ENCODE measurements at regions not wholly inside any gene's neighbourhood (a gene's known extent, or its start where the extent isn't known, plus 50 kb on each side); places are given as distances from the start of the nearest gene placed in this dataset.

DNA sequence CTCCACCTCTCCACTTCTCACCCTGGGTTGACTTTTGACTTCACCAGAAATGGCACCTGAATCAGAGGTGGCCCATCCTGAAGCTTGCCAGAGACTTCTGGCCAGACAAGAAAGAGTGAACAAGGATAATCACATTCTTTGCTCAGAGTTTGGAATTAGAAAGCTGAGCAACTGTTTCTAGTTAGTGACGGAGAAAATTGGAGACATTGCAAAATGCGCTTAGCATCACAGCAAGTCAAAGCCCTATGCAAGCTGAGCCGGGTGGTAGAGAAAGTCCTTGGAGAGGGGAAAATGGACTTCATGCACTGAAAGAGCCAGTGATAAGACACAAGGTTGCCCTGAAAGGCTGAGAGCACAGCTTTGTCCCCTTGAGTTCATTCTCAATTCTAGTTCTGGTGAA lies 161.8 kb downstream of the PAH start:
- H3K4me3 ChIP-seq (ENCODE audit: low read depth, low read length, poor library complexity, severe bottlenecking) = no peak overlapping the region
- H3K4me1 ChIP-seq (ENCODE audit: insufficient read depth, low read length, severe bottlenecking) = no peaks in the 10 kb centered on the region
- H3K9me3 ChIP-seq (ENCODE audit: low read length) = no peaks in the 10 kb centered on the region
- H3K79me2 ChIP-seq (ENCODE audit: insufficient read depth, low read length) = no peaks in the 10 kb centered on the region
- no peak overlapping the region for H3K9ac ChIP-seq (ENCODE audit: low read length)
- no peak for TF ChIP-seq EZH2 (IDR thresholded peaks at IDR 0.05; ENCODE audit: borderline replicate concordance, low read length)
- TF ChIP-seq, protein P1, sequence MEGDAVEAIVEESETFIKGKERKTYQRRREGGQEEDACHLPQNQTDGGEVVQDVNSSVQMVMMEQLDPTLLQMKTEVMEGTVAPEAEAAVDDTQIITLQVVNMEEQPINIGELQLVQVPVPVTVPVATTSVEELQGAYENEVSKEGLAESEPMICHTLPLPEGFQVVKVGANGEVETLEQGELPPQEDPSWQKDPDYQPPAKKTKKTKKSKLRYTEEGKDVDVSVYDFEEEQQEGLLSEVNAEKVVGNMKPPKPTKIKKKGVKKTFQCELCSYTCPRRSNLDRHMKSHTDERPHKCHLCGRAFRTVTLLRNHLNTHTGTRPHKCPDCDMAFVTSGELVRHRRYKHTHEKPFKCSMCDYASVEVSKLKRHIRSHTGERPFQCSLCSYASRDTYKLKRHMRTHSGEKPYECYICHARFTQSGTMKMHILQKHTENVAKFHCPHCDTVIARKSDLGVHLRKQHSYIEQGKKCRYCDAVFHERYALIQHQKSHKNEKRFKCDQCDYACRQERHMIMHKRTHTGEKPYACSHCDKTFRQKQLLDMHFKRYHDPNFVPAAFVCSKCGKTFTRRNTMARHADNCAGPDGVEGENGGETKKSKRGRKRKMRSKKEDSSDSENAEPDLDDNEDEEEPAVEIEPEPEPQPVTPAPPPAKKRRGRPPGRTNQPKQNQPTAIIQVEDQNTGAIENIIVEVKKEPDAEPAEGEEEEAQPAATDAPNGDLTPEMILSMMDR (IDR thresholded peaks at IDR 0.05; ENCODE audit: low read length) = no peak
- H3F3A ChIP-seq (ENCODE audit: insufficient read depth, low read length) = no peaks in the 10 kb centered on the region
- H3K27ac ChIP-seq (ENCODE audit: low read depth, low read length, poor library complexity, severe bottlenecking) = no peak overlapping the region
- no peaks in the 10 kb centered on the region for H3K27me3 ChIP-seq (ENCODE audit: insufficient read depth, low read length)
- no peaks in the 10 kb centered on the region for H3K9me2 ChIP-seq (ENCODE audit: low read depth, low read length)
- H4K20me1 ChIP-seq (ENCODE audit: insufficient read depth, low read length) = no peaks in the 10 kb centered on the region
- no peak overlapping the region for H3K4me2 ChIP-seq (ENCODE audit: low read length)
- H2AFZ ChIP-seq (ENCODE audit: low read length) = no peak overlapping the region
- H3K36me3 ChIP-seq (ENCODE audit: insufficient read depth, low read length) = no peaks in the 10 kb centered on the region

DNA sequence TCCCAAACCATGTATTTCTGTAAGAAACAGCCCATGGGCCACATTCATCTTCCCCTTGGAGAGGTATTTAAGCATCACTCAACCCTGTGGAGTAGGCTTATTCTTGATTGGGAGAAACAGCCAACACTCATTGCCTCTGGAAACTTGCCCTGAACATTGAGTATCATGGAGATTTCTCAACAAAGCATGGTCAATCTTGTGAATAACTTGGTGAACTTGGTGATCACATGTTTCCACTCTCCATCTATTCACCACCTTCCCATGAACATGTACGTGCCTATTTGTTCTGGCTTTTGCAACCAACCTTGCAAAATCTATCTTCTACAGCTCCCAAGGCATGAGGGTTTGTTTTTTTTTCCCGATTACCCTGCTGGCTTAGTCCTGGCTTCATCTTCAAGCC lies 163.2 kb downstream of the PAH start:
- H3K4me2 ChIP-seq (ENCODE audit: low read length) = no peak overlapping the region
- no peak overlapping the region for H3K9ac ChIP-seq (ENCODE audit: low read length)
- no peaks in the 10 kb centered on the region for H3K9me2 ChIP-seq (ENCODE audit: low read depth, low read length)
- no peaks in the 10 kb centered on the region for H3K9me3 ChIP-seq (ENCODE audit: low read length)
- H3K4me1 ChIP-seq (ENCODE audit: insufficient read depth, low read length, severe bottlenecking) = no peaks in the 10 kb centered on the region
- no peaks in the 10 kb centered on the region for H4K20me1 ChIP-seq (ENCODE audit: insufficient read depth, low read length)
- H3K27me3 ChIP-seq (ENCODE audit: insufficient read depth, low read length) = no peaks in the 10 kb centered on the region
- TF ChIP-seq, protein P1 (IDR thresholded peaks at IDR 0.05; ENCODE audit: low read length) = no peak
- no peak for TF ChIP-seq EZH2 (IDR thresholded peaks at IDR 0.05; ENCODE audit: borderline replicate concordance, low read length)
- H3K79me2 ChIP-seq (ENCODE audit: insufficient read depth, low read length) = no peaks in the 10 kb centered on the region
- H3K36me3 ChIP-seq (ENCODE audit: insufficient read depth, low read length) = no peaks in the 10 kb centered on the region
- H3F3A ChIP-seq (ENCODE audit: insufficient read depth, low read length) = no peaks in the 10 kb centered on the region
- H3K4me3 ChIP-seq (ENCODE audit: low read depth, low read length, poor library complexity, severe bottlenecking) = no peak overlapping the region
- no peak overlapping the region for H2AFZ ChIP-seq (ENCODE audit: low read length)
- no peak overlapping the region for H3K27ac ChIP-seq (ENCODE audit: low read depth, low read length, poor library complexity, severe bottlenecking)

DNA sequence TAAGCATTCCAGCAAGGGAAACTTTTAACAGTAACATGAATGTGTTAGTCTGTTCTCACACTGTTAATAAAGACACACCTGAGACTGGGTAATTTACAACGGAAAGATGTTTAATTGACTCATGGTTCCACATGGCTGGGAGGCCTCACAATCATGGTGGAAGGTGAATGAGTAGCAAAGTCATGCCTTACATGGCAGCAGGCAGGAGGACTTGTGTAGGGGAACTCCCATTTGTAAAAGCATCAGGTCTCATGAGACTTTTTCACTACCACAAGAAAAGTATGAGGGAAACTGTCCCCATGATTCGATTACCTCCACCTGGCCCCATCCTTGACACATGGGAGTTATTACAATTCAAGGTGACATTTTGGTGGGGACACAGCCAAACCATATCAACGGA lies 168.3 kb downstream of the PAH start:
- Histone ChIP-seq H3K4me3 (ENCODE audit: low read depth, low read length, poor library complexity, severe bottlenecking) (no peak overlapping the region), H3K9me2 (ENCODE audit: low read depth, low read length) (no peaks in the 10 kb centered on the region), H3K9me3 (ENCODE audit: low read length) (no peaks in the 10 kb centered on the region), H3K27me3 (ENCODE audit: insufficient read depth, low read length) (no peaks in the 10 kb centered on the region), H3K4me1 (ENCODE audit: insufficient read depth, low read length, severe bottlenecking) (no peaks in the 10 kb centered on the region), H3K79me2 (ENCODE audit: insufficient read depth, low read length) (no peaks in the 10 kb centered on the region), H3K9ac (ENCODE audit: low read length) (no peak overlapping the region), H3K4me2 (ENCODE audit: low read length) (no peak overlapping the region), H4K20me1 (ENCODE audit: insufficient read depth, low read length) (no peaks in the 10 kb centered on the region), H2AFZ (ENCODE audit: low read length) (no peak overlapping the region), H3K27ac (ENCODE audit: low read depth, low read length, poor library complexity, severe bottlenecking) (no peak overlapping the region), H3F3A (ENCODE audit: insufficient read depth, low read length) (no peaks in the 10 kb centered on the region), H3K36me3 (ENCODE audit: insufficient read depth, low read length) (no peaks in the 10 kb centered on the region)
- TF ChIP-seq EZH2 (IDR thresholded peaks at IDR 0.05; ENCODE audit: borderline replicate concordance, low read length) = no peak

DNA sequence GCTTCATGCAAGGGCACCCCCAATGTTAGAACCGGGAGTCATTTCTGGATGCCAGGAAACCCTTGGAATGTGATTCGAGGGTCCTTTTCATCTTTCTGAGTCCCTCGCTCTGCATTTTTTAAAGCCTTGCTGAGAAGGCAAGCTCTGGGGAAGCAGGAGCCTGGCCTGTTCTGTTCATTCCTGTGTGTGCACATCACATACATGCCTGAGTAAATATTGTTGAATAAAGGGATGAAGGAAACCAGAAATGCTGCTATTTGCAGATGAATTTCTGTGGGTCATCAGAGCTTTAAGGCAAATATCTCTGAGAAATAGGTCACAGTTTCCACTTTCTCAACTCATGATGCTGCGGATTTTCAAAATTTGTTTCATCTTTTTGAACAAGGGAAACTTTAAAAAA lies 170.1 kb downstream of the PAH start:
- Histone ChIP-seq H4K20me1 (ENCODE audit: insufficient read depth, low read length) (no peaks in the 10 kb centered on the region), H3K4me2 (ENCODE audit: low read length) (no peak overlapping the region), H3K4me3 (ENCODE audit: low read depth, low read length, poor library complexity, severe bottlenecking) (no peak overlapping the region), H3K36me3 (ENCODE audit: insufficient read depth, low read length) (no peaks in the 10 kb centered on the region), H3F3A (ENCODE audit: insufficient read depth, low read length) (no peaks in the 10 kb centered on the region), H2AFZ (ENCODE audit: low read length) (no peak overlapping the region), H3K9me3 (ENCODE audit: low read length) (no peaks in the 10 kb centered on the region), H3K9ac (ENCODE audit: low read length) (no peak overlapping the region), H3K27ac (ENCODE audit: low read depth, low read length, poor library complexity, severe bottlenecking) (no peak overlapping the region), H3K27me3 (ENCODE audit: insufficient read depth, low read length) (no peaks in the 10 kb centered on the region), H3K4me1 (ENCODE audit: insufficient read depth, low read length, severe bottlenecking) (no peaks in the 10 kb centered on the region), H3K9me2 (ENCODE audit: low read depth, low read length) (no peaks in the 10 kb centered on the region), H3K79me2 (ENCODE audit: insufficient read depth, low read length) (no peaks in the 10 kb centered on the region)
- TF ChIP-seq EZH2 (IDR thresholded peaks at IDR 0.05; ENCODE audit: borderline replicate concordance, low read length) = no peak
- TF ChIP-seq, protein P1 (IDR thresholded peaks at IDR 0.05; ENCODE audit: low read length) = no peak
